ENCODE measurements at regions not wholly inside any gene's neighbourhood (a gene's known extent, or its start where the extent isn't known, plus 50 kb on each side); places are given as distances from the start of the nearest gene placed in this dataset.

DNA sequence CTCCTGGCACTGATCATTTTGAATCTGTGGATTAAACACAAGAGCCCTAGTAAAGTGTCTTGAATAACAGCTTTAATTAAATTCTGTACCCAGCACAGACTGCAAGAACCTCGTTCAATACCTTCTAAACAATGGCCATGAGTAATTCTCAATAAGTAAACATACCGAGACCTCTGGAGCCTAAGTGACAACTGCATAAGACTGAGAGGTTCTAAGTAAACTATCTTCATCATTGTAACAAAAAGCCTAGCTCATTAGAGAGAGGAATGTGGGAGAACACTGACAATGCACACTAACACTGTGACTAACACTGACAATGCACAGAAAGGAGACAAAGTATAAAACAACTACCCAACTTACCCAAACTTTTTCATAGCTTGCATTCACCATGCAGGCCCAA, 117.4 kb downstream of the ELAPOR2 start:
- DNase-seq: no peak
- no peak for TF ChIP-seq POLR2AphosphoS5 (IDR thresholded peaks at IDR 0.05)
- TF ChIP-seq, protein P1, sequence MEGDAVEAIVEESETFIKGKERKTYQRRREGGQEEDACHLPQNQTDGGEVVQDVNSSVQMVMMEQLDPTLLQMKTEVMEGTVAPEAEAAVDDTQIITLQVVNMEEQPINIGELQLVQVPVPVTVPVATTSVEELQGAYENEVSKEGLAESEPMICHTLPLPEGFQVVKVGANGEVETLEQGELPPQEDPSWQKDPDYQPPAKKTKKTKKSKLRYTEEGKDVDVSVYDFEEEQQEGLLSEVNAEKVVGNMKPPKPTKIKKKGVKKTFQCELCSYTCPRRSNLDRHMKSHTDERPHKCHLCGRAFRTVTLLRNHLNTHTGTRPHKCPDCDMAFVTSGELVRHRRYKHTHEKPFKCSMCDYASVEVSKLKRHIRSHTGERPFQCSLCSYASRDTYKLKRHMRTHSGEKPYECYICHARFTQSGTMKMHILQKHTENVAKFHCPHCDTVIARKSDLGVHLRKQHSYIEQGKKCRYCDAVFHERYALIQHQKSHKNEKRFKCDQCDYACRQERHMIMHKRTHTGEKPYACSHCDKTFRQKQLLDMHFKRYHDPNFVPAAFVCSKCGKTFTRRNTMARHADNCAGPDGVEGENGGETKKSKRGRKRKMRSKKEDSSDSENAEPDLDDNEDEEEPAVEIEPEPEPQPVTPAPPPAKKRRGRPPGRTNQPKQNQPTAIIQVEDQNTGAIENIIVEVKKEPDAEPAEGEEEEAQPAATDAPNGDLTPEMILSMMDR (IDR thresholded peaks at IDR 0.05 in 8 of 11, conservative IDR thresholded peaks at IDR 0.05 in 3 of 11): no peak
- TF ChIP-seq POLR2A (IDR thresholded peaks at IDR 0.05): no peak
- Histone ChIP-seq H3K27ac (no peak overlapping the region), H3K4me1 (no peaks in the 10 kb centered on the region), H3K4me3 (no peak overlapping the region), H3K9me3 (no peaks in the 10 kb centered on the region), H3K27me3 (replicated peaks in 1 of 7) (no peaks in the 10 kb centered on the region), H3K36me3 (peaks cover 0 to 8% (median 0%) of the 10 kb centered on the region in 6 donors)
- intact Hi-C loops (cut with DNase I; ENCODE audit: low total_unique reads): no loop called here
- 85 to 94% (median 88%) methylated on average over 2 of the region's 2 CpGs for WGBS, 5 donors

DNA sequence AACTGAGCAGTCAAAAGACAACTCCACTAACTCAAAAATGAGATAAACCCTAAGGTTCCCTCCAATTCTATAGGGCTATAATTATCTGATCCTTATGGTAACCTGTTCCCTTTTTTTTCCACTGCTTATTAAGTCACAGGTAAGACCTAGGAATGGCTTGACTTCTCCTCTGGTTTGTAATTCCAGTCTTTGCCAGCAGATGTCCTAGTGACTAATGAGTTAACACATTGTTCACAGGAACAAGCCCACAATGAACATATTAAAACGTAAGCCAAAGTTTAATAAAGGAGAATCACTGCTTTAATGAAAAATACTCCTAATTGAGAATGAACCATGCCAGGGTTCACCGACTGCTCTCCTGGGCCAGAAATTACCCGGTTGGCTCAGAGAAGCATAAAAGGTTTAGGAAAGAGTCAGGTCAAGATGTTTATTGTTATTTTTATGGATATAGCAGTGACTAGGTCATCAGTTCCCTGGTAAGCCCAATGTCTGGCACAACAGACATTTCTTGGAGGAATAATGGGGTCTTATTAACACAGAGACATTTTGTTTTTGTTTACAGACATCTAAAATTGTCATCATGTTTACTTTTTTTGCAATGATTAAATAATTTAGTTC, 120.1 kb downstream of the ELAPOR2 start:
- Histone ChIP-seq H3K36me3 (peaks cover 0 to 8% (median 0%) of the 10 kb centered on the region in 6 donors), H3K9me3 (no peaks in the 10 kb centered on the region), H3K27ac (no peak overlapping the region), H3K27me3 (replicated peaks in 1 of 7) (no peaks in the 10 kb centered on the region), H3K4me1 (no peaks in the 10 kb centered on the region), H3K4me3 (no peak overlapping the region)
- WGBS, 5 donors: 18 to 26% (median 20%) methylated on average over 3 of the region's 3 CpGs
- intact Hi-C loops (cut with DNase I; ENCODE audit: low total_unique reads): loop anchor here (5.0 kb wide), 1 partner anchor 208 kb away; no protein-coding TSS in a partner anchor
- TF ChIP-seq POLR2AphosphoS5 (IDR thresholded peaks at IDR 0.05) (no peak), POLR2A (IDR thresholded peaks at IDR 0.05) (no peak)
- TF ChIP-seq, protein P1 (IDR thresholded peaks at IDR 0.05 in 8 of 11, conservative IDR thresholded peaks at IDR 0.05 in 3 of 11): peak; percentile 52 to 83 (median 70)
- DNase-seq: no peak

DNA sequence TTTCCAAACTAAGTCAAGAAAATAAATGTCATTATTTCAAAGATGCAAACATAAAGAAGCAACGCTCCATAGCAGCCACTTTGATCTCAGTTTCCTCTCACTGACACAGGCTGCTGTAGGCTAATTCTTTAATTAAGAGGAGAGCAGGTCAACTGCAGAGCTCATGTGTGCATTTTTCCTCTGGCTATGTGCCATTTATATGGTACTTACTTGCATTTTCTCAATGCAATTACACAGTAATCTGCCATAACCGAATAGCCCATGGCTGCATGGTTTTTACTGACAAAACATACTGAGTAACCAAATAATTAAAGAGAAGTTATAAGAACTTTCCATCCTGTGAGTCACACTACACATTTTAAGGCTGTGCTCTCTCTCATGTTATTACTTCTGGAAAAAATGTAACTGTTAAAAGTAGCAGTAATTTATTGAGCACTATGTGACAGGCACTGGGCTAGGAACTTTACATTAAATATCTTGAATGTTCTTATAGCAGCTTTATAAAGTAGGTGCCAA, 122.0 kb downstream of the ELAPOR2 start:
- H3K36me3 ChIP-seq: peaks cover 0 to 8% (median 0%) of the 10 kb centered on the region in 6 donors
- intact Hi-C loops (cut with DNase I; ENCODE audit: low total_unique reads): loop anchor here (5.0 kb wide), 1 partner anchor 210 kb away; no protein-coding TSS in a partner anchor
- WGBS, 5 donors: 85 to 90% (median 87%) methylated on average over 2 of the region's 2 CpGs
- TF ChIP-seq, protein P1 (IDR thresholded peaks at IDR 0.05 in 8 of 11, conservative IDR thresholded peaks at IDR 0.05 in 3 of 11): no peak
- no peak for TF ChIP-seq POLR2A (IDR thresholded peaks at IDR 0.05)
- no peak for TF ChIP-seq POLR2AphosphoS5 (IDR thresholded peaks at IDR 0.05)
- peaks cover 0 to 2% (median 0%) of the 10 kb centered on the region in 6 donors for H3K4me1 ChIP-seq
- no peak overlapping the region for H3K27ac ChIP-seq
- H3K27me3 ChIP-seq (replicated peaks in 1 of 7): no peaks in the 10 kb centered on the region
- no peak overlapping the region for H3K4me3 ChIP-seq
- H3K9me3 ChIP-seq: no peaks in the 10 kb centered on the region
- DNase-seq: no peak

DNA sequence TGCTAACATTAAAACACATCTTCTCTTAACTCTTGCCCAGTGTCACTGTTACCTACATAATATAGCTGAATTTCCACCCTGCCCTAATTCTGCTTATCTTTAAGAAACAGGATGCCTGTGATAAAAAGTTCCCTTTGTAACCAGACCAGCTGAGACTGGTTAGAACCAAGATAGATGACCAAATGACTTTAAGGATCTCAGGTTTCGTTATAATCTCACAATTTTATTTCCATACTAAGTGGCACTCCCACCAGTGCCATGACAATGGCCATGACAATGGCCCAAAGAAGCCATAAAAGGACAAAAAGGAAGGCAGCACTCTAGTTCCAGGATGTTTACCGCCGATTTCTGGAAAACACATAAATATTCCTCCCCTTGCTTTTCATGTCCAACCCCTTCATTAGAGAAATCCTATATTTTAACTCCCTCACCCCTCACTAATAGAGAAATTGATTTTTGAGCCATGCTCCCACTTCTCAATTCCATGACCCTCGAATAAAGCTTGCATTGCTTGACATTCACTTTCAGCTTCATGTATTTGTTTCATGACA, 126.1 kb downstream of the ELAPOR2 start:
- Histone ChIP-seq H3K9me3 (no peaks in the 10 kb centered on the region), H3K36me3 (peaks cover 0 to 8% (median 0%) of the 10 kb centered on the region in 6 donors), H3K27me3 (replicated peaks in 1 of 7) (no peaks in the 10 kb centered on the region), H3K27ac (no peak overlapping the region), H3K4me3 (no peak overlapping the region), H3K4me1 (peaks cover 0 to 4% (median 0%) of the 10 kb centered on the region in 6 donors)
- no peak for DNase-seq
- intact Hi-C loops (cut with DNase I; ENCODE audit: low total_unique reads): no loop called here
- 65 to 86% (median 74%) methylated on average over 4 of the region's 4 CpGs for WGBS, 5 donors
- TF ChIP-seq POLR2AphosphoS5 (IDR thresholded peaks at IDR 0.05): no peak
- TF ChIP-seq, protein P1 (IDR thresholded peaks at IDR 0.05 in 8 of 11, conservative IDR thresholded peaks at IDR 0.05 in 3 of 11): no peak
- no peak for TF ChIP-seq POLR2A (IDR thresholded peaks at IDR 0.05)

Data from spleen (tissue), 11 donors.